NCI-H526 treated with DMSO at 0.1 percent for 48 hours (cell line): ENCODE measurements at regions not wholly inside any gene's neighbourhood (a gene's known extent, or its start where the extent isn't known, plus 50 kb on each side); places are given as distances from the start of the nearest gene placed in this dataset.

Source experiments
- DNase-seq: peaks from one replicate; lab custom pipeline; 2025; lab: John Stamatoyannopoulos, UW

GRCh38 chr18:64615021-64615420 is 466.1 kb upstream of the LINC00305 start:
- DNase-seq, result no peak

DNA sequence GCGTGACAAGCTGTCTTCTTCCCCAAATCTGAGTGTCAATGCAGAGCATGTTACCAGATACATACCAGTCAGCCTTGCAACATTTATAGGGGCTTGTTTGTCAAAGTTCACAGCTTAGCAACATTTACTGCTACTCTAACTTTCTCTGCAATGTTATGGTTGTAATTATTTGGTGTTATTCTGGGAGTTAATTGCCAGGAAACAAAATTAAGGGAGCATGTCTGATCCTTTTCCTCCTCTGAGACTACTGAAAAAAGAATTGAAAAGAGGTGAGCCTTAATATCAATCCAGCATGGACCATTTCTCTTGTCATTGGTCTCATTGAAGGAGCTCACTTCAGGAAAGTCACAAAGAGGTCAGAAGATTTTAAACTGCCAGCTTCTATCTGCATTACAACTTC is 465.6 kb upstream of the LINC00305 start:
- no peak for DNase-seq

DNA sequence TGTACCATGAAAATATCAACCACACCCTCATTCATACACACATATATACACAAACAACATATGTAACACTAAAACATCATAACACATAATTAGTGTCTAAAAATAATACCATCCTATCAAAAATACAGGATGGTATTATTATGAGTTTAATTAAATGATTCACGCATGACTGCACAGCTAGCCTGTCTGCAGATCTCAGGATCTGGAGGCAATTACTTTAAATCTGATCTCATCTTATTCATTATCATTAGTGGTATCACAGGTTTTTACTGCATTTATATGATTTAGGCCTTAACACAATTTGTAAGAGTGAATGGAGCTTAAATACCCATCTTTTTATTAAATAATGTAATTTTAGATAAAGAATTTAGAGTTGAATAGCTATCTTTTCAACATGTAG is 443.4 kb upstream of the LINC00305 start:
- DNase-seq, result no peak

- DNase-seq, result no peak
These were observed 440.1 kb upstream of the LINC00305 start for GRCh38 chr18:64589000-64589399.

- no peak for DNase-seq
These were observed 417.6 kb upstream of the LINC00305 start for GRCh38 chr18:64566456-64566855.

- DNase-seq, result no peak
These were observed 413.8 kb upstream of the LINC00305 start for GRCh38 chr18:64562651-64563050.

GRCh38 chr18:64546451-64546850 is 397.6 kb upstream of the LINC00305 start:
- no peak for DNase-seq

DNA sequence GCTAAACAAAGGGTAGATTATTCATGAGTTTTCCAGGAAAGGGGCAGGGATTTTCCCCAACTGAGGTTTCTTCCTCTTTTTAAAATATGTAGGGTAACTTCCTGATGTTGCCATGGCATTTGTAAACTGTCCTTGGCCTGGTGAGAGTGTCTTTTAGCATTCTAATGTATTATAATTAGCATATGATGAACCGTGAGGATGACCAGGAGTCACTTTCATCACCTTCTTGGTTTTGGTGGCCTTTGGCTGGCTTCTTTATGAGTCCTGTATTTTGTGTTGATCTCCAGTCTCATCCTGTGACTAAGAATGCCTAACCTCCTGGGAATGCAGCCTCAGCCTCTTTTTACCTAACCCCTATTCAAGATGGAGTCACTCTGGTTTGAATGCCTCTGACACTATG is 391.0 kb upstream of the LINC00305 start:
- DNase-seq, result no peak

DNA sequence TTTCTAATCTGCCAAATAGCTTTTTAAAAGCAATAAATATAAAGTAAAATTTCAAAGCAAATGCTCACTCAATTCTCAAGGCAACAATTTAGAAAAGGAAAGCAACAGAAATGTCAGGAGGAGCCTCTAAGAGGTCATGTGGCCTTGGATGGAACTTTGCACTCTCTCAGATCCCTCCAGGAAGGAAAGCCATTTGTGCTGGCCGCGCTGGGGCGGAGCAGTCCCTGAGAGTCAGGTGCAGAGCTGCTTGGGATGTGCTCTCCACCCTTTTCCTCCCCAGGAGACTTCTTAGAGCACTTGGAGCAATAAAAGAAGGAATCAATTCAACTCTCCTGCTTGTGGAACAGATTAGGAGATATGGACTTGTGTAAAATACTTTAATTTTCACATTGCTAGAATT is 379.8 kb upstream of the LINC00305 start:
- DNase-seq, result no peak

DNA sequence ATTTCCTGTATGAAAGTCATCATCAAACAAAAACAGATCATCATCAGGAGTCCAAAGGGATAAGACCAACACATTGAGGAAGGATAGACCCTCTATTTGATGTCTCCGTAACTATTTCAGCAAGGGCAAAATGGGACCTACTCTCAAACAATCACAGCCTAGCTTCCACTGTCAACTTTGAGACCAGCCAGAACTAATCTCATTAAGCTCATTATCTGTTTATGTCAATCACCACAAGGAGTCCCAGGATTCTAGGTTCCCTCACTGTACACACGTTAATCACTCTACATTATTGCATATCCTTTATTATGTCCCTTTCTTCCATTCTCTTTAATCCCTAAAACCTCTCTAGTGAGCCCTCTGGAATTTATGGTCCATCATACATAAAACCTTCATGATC is 370.3 kb upstream of the LINC00305 start:
- DNase-seq, result no peak

DNA sequence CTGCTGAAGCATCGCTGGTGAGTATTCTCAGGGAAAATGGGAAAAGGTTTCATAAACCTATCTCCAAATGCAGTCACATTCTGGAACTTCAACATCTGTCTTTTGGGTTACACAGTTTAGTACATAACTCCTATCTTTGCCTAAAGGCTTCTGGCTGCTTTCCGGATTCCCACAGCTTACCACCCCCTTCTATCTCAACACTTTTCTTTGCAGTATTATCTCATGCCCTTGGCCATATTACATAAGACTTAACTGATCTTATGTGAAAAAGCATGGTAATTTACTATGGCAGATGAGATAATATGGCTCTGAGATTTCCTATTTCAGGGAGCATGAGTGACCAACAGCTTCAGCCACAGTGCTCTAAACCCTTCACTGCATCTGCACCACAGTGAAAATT is 369.3 kb upstream of the LINC00305 start:
- DNase-seq, result no peak

DNA sequence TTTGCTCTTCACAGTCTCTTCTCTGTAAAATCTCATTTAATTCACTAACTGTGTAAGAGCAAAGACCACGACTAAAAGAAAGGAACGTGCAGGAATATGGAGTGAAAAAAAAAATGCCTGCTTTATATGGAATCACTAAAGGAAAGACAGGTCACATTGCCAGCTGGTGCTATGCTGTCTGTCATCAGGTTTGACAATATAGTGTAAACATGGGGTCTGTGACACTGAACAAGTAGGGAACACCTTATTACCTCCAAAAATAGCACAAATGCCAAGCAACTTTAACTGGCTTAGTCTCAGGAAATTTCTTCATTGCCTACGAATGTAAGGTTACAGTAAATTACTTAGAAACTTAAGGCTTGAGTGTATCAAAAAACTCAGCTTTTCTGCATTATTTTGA is 364.5 kb upstream of the LINC00305 start:
- no peak for DNase-seq

- DNase-seq, result no peak
These were observed 341.3 kb upstream of the LINC00305 start for GRCh38 chr18:64490207-64490606.

DNA sequence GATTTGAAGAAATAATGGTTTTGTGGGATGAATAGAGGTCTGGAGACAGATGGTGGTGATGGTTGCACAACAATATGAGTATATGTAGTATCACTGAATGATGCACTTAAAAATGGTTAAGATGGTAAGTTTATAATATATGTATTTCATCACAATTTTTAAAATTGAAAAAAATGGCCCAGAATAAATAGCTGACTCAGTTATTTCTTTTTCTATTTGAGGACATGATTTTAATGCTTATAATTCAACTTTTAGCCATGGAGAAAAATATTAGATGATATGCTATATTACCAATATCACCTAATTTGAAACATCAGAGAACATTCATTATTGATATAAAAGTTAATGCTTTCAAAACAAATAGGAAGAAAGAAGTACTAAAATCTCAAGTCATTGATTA is 339.8 kb upstream of the LINC00305 start:
- no peak for DNase-seq

GRCh38 chr18:64474773-64475172 is 325.9 kb upstream of the LINC00305 start:
- DNase-seq, result no peak

- DNase-seq, result no peak
These were observed 325.4 kb upstream of the LINC00305 start for GRCh38 chr18:64474255-64474654.

GRCh38 chr18:64449434-64449833 is 300.5 kb upstream of the LINC00305 start:
- DNase-seq, result no peak

DNA sequence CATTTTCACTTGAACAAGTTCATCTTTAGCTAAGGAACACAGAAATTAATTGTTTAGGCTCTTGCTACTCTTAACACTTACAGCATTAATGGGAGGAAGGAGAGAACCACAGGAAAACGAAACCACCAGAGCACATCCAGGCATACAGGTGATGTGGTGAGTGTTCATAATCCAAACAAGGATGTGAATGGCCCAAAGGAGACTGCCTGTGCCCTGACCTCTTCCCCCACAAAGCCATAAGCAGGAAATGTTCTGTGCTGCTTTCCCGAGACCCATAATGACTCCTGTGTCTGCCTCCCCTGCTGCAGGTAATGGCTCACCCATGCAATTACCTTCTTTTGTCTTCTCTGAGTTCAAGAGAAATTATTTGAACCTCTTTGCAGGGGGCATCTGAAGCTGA is 295.9 kb upstream of the LINC00305 start:
- DNase-seq, result no peak

GRCh38 chr18:64438178-64438577 is 289.3 kb upstream of the LINC00305 start:
- no peak for DNase-seq

- no peak for DNase-seq
These were observed 287.2 kb upstream of the LINC00305 start for GRCh38 chr18:64436111-64436510.

GRCh38 chr18:64419156-64419555 is 270.3 kb upstream of the LINC00305 start:
- DNase-seq, result no peak

GRCh38 chr18:64416990-64417389 is 268.1 kb upstream of the LINC00305 start:
- no peak for DNase-seq

DNA sequence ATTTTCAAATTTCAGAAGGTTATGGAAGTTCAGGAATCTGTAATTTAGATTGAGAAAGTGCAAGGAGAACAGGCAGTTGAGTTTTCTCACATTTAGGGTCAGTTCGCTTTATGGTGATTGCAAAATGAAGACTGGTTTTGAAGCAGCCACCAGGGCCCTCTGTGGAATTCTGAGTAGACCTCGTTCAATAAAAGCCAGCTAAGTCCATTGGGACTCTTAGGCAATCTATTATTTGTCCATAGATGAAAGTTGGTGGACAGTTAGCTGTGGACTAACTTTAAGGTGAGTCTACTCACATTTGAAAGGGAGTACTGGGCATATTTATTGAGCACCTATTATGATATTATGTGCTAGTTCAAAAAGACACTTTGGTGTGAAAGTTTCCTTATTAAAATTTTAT is 266.3 kb upstream of the LINC00305 start:
- DNase-seq, result no peak

DNA sequence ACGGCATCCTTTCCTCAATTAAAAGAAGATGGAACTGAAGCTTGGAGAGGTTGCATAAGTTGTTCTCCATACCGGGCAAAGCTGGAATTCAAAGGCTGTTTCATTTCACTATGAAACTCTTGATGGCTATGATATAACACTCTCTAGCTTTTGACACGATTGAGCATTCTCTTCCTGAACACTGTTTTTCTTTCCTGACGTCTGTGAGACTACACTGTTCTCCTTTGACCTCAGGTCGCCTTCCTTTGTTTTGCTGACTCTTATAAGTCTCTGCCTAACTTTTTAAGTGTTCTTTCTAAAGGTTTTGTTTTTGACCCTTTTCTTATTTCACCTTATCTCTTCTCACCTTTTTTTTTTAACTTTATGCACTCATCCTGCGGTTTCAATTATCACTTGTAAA is 261.8 kb upstream of the LINC00305 start:
- no peak for DNase-seq

- DNase-seq, result peak; percentile 1
These were observed 260.6 kb upstream of the LINC00305 start for GRCh38 chr18:64409511-64409910.
